Right ventricle myocardium superior (tissue), 1 donor: ENCODE measurements at regions not wholly inside any gene's neighbourhood (a gene's known extent, or its start where the extent isn't known, plus 50 kb on each side); places are given as distances from the start of the nearest gene placed in this dataset.
A peak's percentile ranks its signal among the peaks of the same experiment; 100 is the strongest.

Experiments
- ATAC-seq: fragments of 200-7000 bp; cut with Tn5 transposase; one replicate; pipeline ENCODE4 v1.9.1; 2020; ENCODE audit warnings: mild to moderate bottlenecking; ENCODE audit not compliant: poor library complexity
- DNase-seq: peaks from one replicate; pipeline ENCODE4 v3.0.0-alpha.2; 2020
- intact Hi-C: fragments of 100-400 bp; cut with DNase I; formaldehyde crosslinking; loops from one replicate; pipeline ENCODE4 v1.11.2; 2022
- donor health status: DM: no; HTN: yes; CAD: no; lungs with severe emphysema.

DNA sequence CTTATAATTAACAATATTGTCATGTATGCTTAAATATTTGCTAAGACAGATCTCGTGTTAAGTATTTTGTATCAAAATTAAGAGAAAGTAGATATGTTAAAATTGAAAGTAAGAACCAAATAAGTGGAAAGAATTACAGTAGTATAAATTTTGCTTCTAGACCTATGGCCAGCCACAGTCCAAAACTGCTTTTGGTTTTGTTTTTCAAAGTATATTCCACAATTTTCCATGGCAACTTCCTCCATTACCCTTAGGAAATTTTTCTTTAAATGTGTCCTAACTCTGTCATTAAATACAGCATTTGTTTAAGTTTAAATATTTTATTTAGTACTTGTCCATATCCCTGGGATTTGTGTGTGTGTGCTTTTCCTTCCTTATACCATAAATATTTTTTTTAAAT, 689.0 kb downstream of the DIAPH3 start:
- no peak for ATAC-seq
- intact Hi-C loops: no loop called here
- DNase-seq: no peak

DNA sequence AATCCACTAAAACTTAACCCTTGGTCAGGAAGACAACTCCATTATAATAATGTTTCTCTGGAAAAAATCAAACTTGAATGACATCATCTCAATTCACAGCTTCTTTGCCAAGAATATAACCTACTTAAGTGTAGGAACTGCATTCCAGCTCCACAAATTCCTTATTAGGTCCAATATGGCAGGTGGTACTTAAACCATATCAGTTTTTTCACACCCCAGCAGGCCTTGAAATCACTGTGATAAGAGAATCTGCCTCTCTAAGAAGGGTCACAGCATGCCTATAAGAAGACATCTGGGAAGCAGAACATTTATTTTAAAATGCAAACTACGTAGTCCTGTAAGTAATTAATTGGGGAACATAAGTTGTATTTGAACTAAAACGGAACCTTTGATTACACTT, 687.8 kb downstream of the DIAPH3 start:
- DNase-seq (no peak), ATAC-seq (no peak)
- intact Hi-C loops: no loop called here

DNA sequence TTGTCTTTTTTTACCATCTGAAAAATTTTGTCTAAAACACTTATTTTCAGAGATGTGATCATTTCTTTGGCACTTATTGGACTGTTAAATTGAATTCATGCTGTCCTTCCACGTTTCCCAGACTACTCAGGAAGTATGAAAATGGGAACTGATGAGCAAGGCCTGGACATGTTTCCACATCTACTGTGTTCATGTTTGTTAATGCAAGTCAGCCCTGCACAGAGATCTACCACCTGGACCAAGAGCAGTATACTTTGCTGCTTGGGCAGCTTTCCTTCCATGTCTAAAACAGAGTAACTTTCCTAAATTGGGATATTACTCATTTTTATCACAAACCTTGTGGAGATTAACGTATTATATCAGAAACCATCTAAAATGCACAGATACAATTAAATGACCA, 687.4 kb downstream of the DIAPH3 start:
- intact Hi-C loops: no loop called here
- DNase-seq (no peak), ATAC-seq (peak; percentile 73)

DNA sequence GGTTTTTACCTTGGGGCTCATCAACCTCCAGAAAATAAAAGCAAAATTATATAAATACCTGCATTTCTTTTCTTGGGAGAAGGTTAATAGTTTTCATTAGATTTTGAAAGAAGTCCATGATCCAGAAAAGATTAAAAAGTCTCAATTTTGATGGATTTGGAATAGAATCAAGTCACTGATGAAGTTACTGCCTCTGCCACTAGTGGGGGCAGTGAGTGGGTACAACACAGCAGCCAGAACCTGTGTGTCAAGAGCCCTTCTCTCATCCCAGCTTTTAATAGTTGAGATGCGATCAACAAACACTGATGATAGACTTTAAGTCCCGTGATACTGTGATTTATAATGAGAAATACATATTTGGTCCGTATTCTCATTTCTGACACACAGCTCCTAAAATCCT, 686.7 kb downstream of the DIAPH3 start:
- intact Hi-C loops: no loop called here
- no peak for DNase-seq
- no peak for ATAC-seq

DNA sequence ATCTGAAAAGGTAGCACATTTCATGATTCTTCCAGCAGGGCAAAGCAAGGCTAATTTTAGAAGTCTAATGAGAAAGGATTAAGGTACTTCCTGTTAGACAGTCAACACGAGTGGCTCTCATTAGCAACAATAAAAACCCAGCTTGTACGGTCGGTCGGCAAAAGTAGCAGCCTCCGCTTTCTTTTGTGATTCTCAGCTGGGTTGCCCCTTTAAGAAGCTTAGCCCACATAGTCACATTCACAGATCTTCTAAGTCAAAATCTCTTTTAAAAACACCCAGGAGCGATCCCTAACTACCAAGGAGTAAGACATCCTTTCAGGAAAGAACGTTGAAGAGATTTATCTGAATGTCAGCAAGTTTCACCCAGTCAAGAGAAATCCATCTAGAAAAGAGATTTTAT, 684.8 kb downstream of the DIAPH3 start:
- ATAC-seq (no peak), DNase-seq (no peak)
- intact Hi-C loops: no loop called here

DNA sequence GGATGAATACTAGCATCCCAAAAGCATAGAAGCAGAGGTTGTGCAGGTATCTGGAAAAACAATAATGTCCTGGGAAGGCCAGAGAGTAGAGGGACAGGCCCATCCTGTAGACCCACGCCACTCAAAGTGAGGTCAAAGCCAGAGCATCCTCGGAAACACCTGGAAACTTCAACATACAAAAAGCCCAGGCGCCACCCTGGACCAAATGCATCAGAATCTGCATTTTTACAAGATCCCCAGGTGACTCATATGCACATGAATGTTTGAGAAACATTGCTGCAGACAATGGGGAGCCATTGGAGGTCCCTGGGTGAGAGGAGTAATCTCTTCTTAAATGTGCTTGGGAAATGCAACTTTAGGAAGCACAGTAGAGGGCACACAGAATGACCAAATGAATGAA, 684.1 kb downstream of the DIAPH3 start:
- ATAC-seq: no peak
- intact Hi-C loops: no loop called here
- DNase-seq: no peak

DNA sequence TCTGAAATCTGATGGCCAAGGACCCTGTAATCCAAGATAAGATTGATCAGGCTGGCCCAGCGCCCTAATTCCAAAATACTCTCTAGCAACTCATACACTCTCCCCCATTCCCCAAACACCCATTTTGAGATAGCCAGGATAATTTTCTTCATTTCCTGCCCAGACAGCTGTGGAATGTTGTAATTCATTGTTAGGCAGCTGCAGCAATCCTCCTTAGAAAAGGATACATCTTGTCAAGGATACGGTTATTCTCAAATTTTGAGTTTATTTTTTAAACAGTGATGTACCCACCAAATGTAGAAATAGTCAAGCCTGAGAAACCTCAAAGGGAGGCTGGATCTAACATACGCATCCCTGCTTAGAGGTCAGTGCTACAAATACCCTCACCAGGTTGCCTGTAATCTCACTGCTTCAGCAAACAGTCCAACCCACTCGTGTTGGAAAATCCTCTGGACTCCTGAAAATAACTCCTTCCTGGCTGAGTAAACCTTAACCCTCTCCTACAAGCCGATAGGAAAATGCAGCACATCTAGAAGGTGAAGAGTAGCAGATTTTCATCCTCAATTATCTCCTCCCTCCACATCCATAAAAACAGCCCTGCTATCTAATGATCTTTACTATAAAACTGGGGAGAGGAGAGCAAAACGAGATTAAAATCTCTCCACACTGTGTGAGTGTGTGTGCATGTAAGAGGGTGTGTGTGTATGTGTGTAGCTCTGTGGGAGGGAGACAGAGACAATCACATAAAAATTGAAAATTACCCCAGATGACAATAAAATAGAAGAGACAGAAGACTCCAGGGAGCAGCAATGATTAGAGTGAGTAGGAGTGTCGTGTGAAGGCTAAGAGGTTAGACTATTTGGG, 683.1 kb downstream of the DIAPH3 start:
- peak; percentile 49 for ATAC-seq
- intact Hi-C loops: no loop called here
- no peak for DNase-seq

DNA sequence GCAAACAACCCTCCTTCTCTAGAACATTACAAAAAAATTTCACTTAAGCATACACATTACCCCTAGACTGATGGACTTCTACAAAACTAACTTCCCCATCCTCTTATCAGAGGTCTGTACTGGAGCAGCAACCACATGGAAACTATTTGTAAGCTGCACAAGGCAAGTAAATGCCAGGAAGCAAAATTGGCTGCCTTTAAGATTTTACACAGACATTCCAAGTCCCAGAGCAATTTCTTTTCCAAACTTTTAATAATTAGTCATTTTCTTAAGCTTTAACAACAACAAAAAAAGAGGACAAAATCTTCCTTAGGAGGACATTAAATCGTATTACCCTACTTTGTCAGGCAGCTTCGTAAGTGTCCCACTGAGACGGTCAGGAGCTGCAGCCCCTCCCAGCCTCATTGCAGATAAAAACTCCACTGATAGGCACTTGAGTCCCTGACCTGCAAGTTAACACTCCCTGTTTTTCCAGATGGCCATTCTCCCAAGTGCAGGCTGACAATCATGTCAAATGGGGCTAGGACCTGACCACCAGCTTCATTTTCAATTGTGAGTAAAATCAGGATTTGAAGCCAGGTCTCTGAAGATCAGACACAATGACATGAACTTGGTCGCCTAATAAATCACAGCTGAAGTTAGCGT, 680.1 kb downstream of the DIAPH3 start:
- DNase-seq: peak; percentile 39
- intact Hi-C loops: no loop called here
- ATAC-seq: peak; percentile 84

DNA sequence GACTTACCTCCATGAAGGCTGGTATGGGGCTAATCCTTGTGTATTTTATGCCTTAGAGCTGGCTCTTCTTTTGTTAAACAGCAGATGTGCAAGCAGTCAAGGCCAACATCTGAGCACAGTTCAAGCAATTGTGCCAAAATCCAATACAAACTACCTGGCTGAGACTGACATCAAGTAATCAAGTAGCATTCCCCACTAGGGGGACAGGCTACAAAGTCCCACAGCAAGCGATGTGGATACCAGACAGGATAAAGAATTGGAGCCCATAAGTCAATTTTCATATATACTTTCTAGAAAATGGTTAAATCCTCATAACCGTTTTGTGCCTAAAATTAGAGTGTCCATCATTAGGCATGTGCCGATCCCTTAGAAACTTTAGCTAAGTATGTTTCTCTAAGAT, 675.8 kb downstream of the DIAPH3 start:
- DNase-seq (no peak), ATAC-seq (no peak)
- intact Hi-C loops: no loop called here

DNA sequence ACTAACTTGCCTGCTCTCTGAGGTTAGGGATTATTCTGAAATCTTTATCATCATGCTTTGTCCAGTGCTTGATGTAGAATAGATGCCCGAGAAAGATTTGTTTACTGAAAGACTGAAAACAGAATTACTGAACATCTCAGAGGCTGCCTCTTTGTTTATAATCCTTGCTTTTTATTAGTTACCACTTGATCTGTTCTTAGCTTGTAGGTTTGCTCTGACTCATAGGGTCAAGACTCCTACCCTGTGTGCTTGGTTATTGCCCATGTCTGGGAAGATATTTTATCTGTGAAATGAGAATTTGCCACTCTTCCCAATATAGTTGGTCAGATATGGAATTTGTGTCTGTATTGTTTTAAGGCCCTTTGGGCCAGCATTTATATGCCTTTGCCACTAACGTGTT, 675.3 kb downstream of the DIAPH3 start:
- ATAC-seq (no peak), DNase-seq (no peak)
- intact Hi-C loops: no loop called here

DNA sequence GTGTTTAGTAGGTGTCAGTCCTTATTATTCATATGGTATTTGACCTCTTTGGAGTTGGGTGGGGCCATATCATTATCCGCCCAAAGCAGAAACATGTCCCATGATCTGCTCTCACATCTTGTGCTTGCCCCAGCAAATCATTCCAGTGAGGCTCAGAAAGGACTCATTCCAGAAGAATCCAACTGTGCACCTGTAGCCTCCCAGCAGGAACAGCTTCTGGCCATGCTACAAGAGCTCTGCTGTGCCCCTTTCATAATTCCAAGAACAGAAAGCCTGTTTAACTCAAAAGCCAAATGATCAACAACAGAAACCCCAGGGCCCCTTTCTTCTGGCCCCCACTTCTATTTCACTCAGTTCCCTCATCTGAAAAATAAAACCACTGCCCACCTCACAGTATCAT, 673.1 kb downstream of the DIAPH3 start:
- no peak for ATAC-seq
- intact Hi-C loops: no loop called here
- DNase-seq: no peak

DNA sequence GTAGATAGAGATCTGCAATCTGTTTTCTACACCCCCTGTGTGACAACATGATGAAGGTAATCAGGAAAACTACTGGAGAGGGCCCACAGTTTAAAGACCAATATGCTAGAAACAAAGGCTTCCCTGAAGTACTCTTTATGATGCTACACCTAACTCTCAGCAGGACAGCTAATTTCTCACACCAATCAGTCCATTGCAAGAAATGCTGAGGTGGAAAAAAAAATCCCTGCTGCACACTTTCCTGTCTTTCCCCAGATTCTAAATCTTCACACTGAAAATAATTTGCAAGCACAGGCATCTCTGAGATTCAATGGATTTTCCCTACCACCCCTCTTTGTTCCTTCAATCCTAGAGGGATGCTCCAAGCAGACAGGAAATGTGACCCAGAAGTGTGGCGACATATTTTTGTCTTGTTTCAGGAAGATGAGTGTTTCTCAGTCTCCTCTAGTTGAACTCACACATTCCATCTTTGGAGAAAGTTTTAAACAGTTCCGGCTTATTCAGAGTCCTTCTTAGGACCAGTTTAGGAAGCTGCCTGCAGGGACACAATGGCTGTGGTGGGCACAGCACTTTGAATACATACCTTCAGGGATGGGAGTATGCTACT, 671.6 kb downstream of the DIAPH3 start:
- no peak for ATAC-seq
- intact Hi-C loops: no loop called here

DNA sequence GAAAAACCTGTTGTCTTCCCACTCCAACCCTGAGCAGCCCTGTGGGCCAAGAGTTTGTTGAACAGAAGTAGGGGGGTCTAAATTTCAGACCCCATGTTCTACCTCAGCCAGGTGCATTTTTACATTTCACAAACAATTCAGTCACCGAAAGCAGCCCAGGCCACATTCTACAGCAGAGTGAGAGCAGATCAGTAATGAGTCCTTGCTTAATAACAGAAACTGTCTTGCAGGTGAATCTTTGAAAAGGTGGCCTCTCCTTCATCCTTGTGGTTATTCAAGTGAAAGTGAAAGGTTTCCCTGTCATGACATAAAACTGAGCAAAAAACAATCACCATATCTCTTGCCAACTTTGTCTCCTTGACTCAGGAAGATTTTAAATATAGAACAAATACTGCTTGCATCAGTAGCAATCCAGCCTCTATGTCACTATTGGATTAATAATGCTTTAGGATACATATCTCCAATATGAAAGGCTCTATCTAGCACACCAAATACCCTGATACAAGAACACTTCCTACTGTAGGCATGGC, 670.2 kb downstream of the DIAPH3 start:
- DNase-seq (no peak), ATAC-seq (no peak)
- intact Hi-C loops: no loop called here

More for the DNA sequence above, 671.6 kb downstream of the DIAPH3 start:
- DNase-seq: no peak

DNA sequence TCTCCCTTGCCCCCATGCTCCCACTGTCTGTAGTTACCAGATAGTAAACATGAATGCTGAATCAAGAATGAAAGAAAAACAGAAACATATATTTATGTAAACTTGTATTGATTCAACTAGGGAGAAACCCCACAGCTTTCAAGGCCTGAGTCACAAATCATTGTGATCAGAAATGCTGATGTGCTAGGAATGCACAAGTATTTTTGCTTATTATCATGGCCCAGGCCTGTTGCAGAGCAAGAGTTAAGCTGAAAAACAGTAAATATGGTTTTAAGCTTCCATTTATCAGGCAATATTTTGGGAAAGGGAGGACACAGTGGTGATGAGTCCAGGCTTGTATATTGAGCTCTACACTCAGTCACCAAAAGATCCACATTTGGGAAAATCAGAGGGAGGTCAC, 669.6 kb downstream of the DIAPH3 start:
- intact Hi-C loops: no loop called here
- DNase-seq: no peak
- ATAC-seq: no peak

DNA sequence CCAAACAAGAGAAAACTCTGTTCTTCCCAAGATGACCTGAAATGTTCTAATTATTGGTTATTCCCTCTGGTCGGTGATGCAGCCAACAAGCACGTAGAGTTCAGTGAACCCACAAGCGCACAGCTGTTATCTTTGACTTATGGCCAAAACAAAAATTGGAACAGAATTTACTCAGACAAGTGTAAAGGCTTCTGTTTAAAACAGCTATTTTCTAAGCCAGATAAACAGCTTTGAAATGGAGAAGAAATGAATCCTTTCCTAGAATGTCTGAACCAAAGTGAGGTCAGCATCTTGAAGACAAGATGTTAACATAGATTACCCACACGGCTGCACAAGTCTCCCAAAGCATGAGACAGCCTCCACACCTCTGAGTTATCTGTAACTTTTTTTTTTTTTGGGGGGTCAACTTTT, 669.2 kb downstream of the DIAPH3 start:
- DNase-seq (peak; percentile 43), ATAC-seq (peak; percentile 91)
- intact Hi-C loops: no loop called here

DNA sequence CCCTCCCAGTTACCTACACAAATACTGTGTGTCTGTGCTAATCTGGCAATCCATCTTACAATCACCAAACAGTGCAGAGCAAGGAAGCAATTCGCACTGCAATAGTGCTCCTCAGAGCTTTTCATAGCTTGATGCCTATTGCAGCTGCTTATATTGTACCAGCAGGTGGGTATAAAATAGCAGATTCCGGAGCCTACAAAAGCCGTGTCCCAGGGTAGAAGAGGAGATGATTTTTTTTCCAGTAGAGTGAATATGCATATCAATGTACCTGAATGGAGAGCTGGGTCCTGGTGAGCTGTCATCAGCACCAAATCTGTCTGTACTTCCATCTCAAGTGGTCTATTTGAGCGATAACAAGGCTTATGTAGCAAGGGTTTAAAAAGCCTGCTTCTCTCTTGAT, 668.4 kb downstream of the DIAPH3 start:
- intact Hi-C loops: no loop called here
- no peak for ATAC-seq

DNA sequence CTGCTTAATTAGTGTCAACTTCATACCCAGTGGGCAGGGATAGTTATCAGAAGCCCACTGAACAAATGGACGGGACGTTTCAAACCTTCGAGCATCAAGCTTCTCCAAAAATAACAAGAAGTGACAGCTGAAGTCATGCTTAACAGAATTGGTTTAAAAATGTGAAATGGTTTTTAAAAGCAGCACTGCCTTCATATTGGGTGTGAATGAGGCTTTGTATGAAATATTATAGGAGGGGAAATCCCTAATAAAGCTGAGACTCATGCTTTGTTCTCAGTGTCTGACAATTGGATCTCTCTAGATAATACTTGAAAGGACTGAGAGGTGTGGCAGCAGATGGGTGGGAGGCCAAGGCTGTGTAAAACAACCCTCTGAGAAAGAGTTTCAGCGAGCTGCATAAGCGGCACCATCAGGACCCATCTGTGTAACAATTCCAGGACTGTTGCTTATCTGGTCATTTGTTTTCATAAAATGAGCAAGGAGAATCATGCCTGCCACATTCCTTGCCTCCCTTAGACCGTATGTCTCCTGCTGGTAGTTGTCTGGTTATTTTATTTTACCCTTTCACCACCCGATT, 667.7 kb downstream of the DIAPH3 start:
- no peak for ATAC-seq
- no peak for DNase-seq
- intact Hi-C loops: no loop called here

More for the DNA sequence above, 668.4 kb downstream of the DIAPH3 start:
- no peak for DNase-seq

DNA sequence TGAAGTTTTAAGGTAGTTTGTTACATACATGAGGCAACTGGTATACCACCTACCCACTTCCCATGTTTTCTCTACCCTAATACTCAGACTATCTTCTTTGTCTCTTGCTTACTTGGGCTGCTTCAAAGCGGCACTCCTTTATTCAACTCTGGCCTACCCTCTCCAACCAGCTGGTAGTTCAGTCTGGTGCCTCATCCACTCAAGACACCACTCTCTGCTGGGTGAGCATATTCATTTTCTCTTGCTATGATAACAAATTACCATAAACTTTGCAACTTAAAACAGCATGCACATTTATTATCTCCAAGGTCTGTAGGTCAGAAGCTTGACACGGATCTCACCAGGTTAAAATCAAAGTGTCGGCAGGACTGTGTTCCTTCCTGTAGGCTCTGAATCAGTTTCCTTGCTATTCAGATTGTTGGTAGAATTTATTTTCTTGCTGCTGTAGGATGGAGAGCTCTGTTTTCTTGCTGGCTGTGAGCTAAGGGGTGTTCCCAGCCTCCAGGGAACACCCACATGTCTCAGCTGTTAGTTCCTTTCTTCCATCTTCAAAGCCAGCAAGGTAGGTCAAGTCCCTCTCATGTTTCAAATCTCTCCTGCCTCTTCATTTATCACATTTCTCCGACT, 666.0 kb downstream of the DIAPH3 start:
- no peak for ATAC-seq
- no peak for DNase-seq
- intact Hi-C loops: no loop called here

DNA sequence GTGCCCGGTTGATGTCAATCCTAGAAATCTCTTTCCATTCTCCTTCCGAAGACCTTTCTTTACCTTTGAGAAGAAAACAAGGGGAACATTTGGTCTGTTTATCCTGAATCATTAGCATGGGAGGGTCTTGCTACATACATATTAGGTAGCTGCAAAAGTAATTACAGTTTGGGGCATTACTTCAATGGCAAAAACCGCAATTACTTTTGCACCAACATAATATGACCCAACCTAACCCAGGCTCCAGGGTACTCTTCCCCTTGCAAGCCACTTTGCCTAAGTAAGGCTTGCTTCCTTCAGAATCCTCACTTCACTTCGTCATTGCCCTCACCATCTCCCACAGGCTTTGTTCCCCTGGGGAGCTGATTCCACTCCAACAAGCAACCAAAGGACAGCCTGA, 662.7 kb downstream of the DIAPH3 start:
- intact Hi-C loops: no loop called here
- DNase-seq (no peak), ATAC-seq (no peak)
